GM12892 (cell line): ENCODE measurements at regions not wholly inside any gene's neighbourhood (a gene's known extent, or its start where the extent isn't known, plus 50 kb on each side); places are given as distances from the start of the nearest gene placed in this dataset.

Source experiments
- POLR2A ChIP-seq: IDR thresholded peaks from 2 replicates; pipeline ENCODE4 v1.6.1; 2011; ENCODE audit warnings: low read depth, low read length, control low read depth
- POLR2AphosphoS5 ChIP-seq: IDR thresholded peaks from 2 replicates; pipeline ENCODE4 v1.6.1; 2011; ENCODE audit warnings: low read depth, low read length, control low read depth
- TAF1 ChIP-seq: IDR thresholded peaks from 2 replicates; pipeline ENCODE4 v1.6.1; 2011; ENCODE audit warnings: low read depth, mild to moderate bottlenecking, control low read depth, low read length, borderline replicate concordance

- TF ChIP-seq POLR2A (no peak), TAF1 (no peak), POLR2AphosphoS5 (no peak)
Observed at GRCh38 chr9:85859765-85860164, 81.2 kb upstream of the NAA35 start.
